ENCODE measurements at regions not wholly inside any gene's neighbourhood (a gene's known extent, or its start where the extent isn't known, plus 50 kb on each side); places are given as distances from the start of the nearest gene placed in this dataset.

DNA sequence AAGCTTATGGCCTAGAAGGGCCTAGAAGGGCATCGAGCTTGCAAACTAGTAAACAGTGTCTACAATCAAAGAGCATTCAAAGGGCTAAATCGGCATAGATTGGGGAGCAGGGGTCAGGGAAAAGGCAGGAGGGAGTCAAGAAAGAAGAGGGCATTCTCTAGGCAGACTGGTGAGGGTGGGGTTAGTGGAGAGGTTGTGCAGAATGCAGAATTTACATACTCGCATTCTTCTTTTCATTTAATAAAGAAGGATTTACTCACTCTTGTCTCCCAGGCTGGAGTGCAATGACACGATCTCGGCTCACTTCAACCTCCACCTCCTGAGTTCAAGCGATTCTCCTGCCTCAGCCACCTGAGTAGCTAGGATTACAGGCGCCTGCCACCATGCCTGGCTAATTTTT lies 110.7 kb downstream of the TRIM43 start:
- H3K4me1 ChIP-seq (ENCODE audit: control insufficient read depth, insufficient read depth, low read length): no peaks in the 10 kb centered on the region
- no peak overlapping the region for H3K56ac ChIP-seq (ENCODE audit: extremely low read depth, insufficient read depth, low read length)
- H2AK5ac ChIP-seq (ENCODE audit: low read depth, low read length): no peak overlapping the region
- H4K20me1 ChIP-seq (ENCODE audit: insufficient read depth, low read length): no peaks in the 10 kb centered on the region
- H2BK120ac ChIP-seq (ENCODE audit: low read depth, low read length): no peak overlapping the region
- no peak overlapping the region for H4K5ac ChIP-seq (ENCODE audit: low read depth, low read length)
- no peak overlapping the region for H3K4ac ChIP-seq (ENCODE audit: low read depth, low read length)
- TF ChIP-seq MAZ (IDR thresholded peaks at IDR 0.05; ENCODE audit: borderline replicate concordance, low read depth, low read length) (no peak), RAD21 (IDR thresholded peaks at IDR 0.05; ENCODE audit: low read length) (no peak), NFE2L2 (IDR thresholded peaks at IDR 0.05; ENCODE audit: low read depth, low read length) (no peak), CEBPB (IDR thresholded peaks at IDR 0.05; ENCODE audit: low read depth, low read length) (no peak), MAFK (IDR thresholded peaks at IDR 0.05; ENCODE audit: low read depth, low read length) (no peak), RFX5 (IDR thresholded peaks at IDR 0.05; ENCODE audit: low read depth, low read length) (no peak), FOS (IDR thresholded peaks at IDR 0.05; ENCODE audit: low read depth, low read length) (no peak), POLR2A (IDR thresholded peaks at IDR 0.05; ENCODE audit: low read depth, low read length) (no peak), CHD1 (IDR thresholded peaks at IDR 0.05; ENCODE audit: low read depth, low read length) (no peak), SMC3 (IDR thresholded peaks at IDR 0.05; ENCODE audit: low read depth, low read length) (no peak), MXI1 (IDR thresholded peaks at IDR 0.05; ENCODE audit: borderline replicate concordance, low read depth, low read length) (no peak), BHLHE40 (IDR thresholded peaks at IDR 0.05; ENCODE audit: low read depth, low read length) (no peak), RCOR1 (IDR thresholded peaks at IDR 0.05; ENCODE audit: insufficient replicate concordance, low read length) (no peak)
- TF ChIP-seq, protein P1, sequence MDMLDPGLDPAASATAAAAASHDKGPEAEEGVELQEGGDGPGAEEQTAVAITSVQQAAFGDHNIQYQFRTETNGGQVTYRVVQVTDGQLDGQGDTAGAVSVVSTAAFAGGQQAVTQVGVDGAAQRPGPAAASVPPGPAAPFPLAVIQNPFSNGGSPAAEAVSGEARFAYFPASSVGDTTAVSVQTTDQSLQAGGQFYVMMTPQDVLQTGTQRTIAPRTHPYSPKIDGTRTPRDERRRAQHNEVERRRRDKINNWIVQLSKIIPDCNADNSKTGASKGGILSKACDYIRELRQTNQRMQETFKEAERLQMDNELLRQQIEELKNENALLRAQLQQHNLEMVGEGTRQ (IDR thresholded peaks at IDR 0.05; ENCODE audit: low read depth, low read length): no peak
- TF ChIP-seq, protein P2, sequence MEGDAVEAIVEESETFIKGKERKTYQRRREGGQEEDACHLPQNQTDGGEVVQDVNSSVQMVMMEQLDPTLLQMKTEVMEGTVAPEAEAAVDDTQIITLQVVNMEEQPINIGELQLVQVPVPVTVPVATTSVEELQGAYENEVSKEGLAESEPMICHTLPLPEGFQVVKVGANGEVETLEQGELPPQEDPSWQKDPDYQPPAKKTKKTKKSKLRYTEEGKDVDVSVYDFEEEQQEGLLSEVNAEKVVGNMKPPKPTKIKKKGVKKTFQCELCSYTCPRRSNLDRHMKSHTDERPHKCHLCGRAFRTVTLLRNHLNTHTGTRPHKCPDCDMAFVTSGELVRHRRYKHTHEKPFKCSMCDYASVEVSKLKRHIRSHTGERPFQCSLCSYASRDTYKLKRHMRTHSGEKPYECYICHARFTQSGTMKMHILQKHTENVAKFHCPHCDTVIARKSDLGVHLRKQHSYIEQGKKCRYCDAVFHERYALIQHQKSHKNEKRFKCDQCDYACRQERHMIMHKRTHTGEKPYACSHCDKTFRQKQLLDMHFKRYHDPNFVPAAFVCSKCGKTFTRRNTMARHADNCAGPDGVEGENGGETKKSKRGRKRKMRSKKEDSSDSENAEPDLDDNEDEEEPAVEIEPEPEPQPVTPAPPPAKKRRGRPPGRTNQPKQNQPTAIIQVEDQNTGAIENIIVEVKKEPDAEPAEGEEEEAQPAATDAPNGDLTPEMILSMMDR (conservative IDR thresholded peaks at IDR 0.05; ENCODE audit: low read depth, low read length): no peak
- H3K27me3 ChIP-seq (ENCODE audit: control insufficient read depth, insufficient read depth, low read length): peaks cover 23% of the 10 kb centered on the region
- H3K36me3 ChIP-seq (ENCODE audit: control insufficient read depth, insufficient read depth, low read length): no peaks in the 10 kb centered on the region
- H3K23ac ChIP-seq (ENCODE audit: low read depth, low read length): no peak overlapping the region
- no TSS peak for BruUV-seq (replicated peaks)
- no peaks in the 10 kb centered on the region for H3K9me1 ChIP-seq (ENCODE audit: insufficient read depth, low read length)
- no peak overlapping the region for H4K91ac ChIP-seq (ENCODE audit: insufficient read depth, low read depth, low read length)
- H4K8ac ChIP-seq (ENCODE audit: low read depth in 2 of 2, low read length in 2 of 2): no peak overlapping the region
- ATAC-seq (ENCODE audit: low read depth): no peak
- H2BK15ac ChIP-seq (ENCODE audit: low read depth, low read length): no peak overlapping the region
- no peaks in the 10 kb centered on the region for H3K9me3 ChIP-seq (ENCODE audit: control insufficient read depth, insufficient read depth, low read length)
- no peak overlapping the region for H3K9ac ChIP-seq (ENCODE audit: low read depth, low read length)
- no peak for DNase-seq
- H2AK9ac ChIP-seq (replicated peaks; ENCODE audit: low read depth, low read length, poor library complexity): no peak overlapping the region
- H3K14ac ChIP-seq (replicated peaks; ENCODE audit: low read depth, low read length): no peak overlapping the region
- dilution Hi-C loops (cut with HindIII; ENCODE audit: low sequenced_read_pairs, unreplicated experiment): no loop called here
- no peak overlapping the region for H3K18ac ChIP-seq (ENCODE audit: low read depth, low read length)
- POLR2A ChIA-PET (ENCODE audit: unreplicated experiment): no interaction called here
- CTCF ChIA-PET: no interaction called here
- H3K79me1 ChIP-seq (ENCODE audit: low read depth in 1 of 2, low read length in 2 of 2): no peaks in the 10 kb centered on the region
- no peak overlapping the region for H3K4me3 ChIP-seq (ENCODE audit: insufficient read depth, low read depth, low read length)
- WGBS, 2 experiments (ENCODE audit: extremely low coverage in 2 of 2, insufficient read length in 1 of 2): 60% methylated on average over 1 of the region's 7 CpGs; no CpG with 5 or more reads in 1 of the 2 experiments
- intact Hi-C loops (cut with micrococcal nuclease): no loop called here
- H2BK20ac ChIP-seq (ENCODE audit: low read depth, low read length): no peak overlapping the region
- no peak overlapping the region for H2BK5ac ChIP-seq (ENCODE audit: low read depth, low read length, poor library complexity, severe bottlenecking)
- no peak overlapping the region for H3K4me2 ChIP-seq (ENCODE audit: low read depth, low read length)
- H2AFZ ChIP-seq (replicated peaks; ENCODE audit: low read length, poor library complexity): no peak overlapping the region
- H3K27ac ChIP-seq (ENCODE audit: insufficient read depth, low read length): no peak overlapping the region
- in situ Hi-C loops (cut with MboI; ENCODE audit: low sequenced_read_pairs): no loop called here
